Caco-2 (cell line): ENCODE measurements at regions not wholly inside any gene's neighbourhood (a gene's known extent, or its start where the extent isn't known, plus 50 kb on each side); places are given as distances from the start of the nearest gene placed in this dataset.

ENCODE experiments used
- BruUV-seq: library from RNA; stranded (reverse); fragments of 400-500 nt; replicated peaks from 2 replicates; lab custom pipeline; 2021; lab: Mats Ljungman, UMichigan
- CTCF ChIA-PET: fragments of 300-600 bp; sonication (Branson Sonifier 250); formaldehyde crosslinking; loops from one replicate; lab custom pipeline; 2022; ENCODE audit warnings: antibody characterized with exemption; lab: Charles Lee
- POLR2A ChIA-PET: fragments of 300-600 bp; sonication (Branson Sonifier 250); formaldehyde crosslinking; loops from one replicate; lab custom pipeline; 2022; ENCODE audit warnings: antibody characterized with exemption; lab: Charles Lee
- DNase-seq, 2 experiments: peaks; one replicate each; pipeline versions ENCODE4 v3.0.0 to v3.0.0-alpha.2; 2020 to 2022
- H3K27me3 ChIP-seq: replicated peaks from 2 replicates; pipeline ENCODE4 v1.6.0; 2011; ENCODE audit warnings: low read length; ENCODE audit not compliant: control insufficient read depth, insufficient read depth
- H3K36me3 ChIP-seq: 2 replicates; pipeline ENCODE4 v1.5.1; 2011; ENCODE audit warnings: low read length; ENCODE audit not compliant: control insufficient read depth, insufficient read depth
- H3K4me1 ChIP-seq: fragments of 250-450 bp; sonication (Bioruptor Pico); 2 replicates; pipeline ENCODE4 v1.5.1; 2020; ENCODE audit warnings: mild to moderate bottlenecking
- H3K4me3 ChIP-seq: 2 replicates; pipeline ENCODE4 v1.5.1; 2011; ENCODE audit warnings: low read depth, mild to moderate bottlenecking, control low read depth, low read length
- H3K9me3 ChIP-seq: fragments of 250-450 bp; sonication (Bioruptor Pico); 2 replicates; pipeline ENCODE4 v1.5.1; 2020; ENCODE audit warnings: mild to moderate bottlenecking, moderate library complexity
- H3K27ac Mint-ChIP-seq: one replicate; pipeline ENCODE4 v1.8.0; 2022; ENCODE audit warnings: mixed read lengths; ENCODE audit not compliant: unreplicated experiment
- H3K27me3 Mint-ChIP-seq: one replicate; pipeline ENCODE4 v1.8.0; 2022; ENCODE audit warnings: mixed read lengths; ENCODE audit not compliant: insufficient read depth, unreplicated experiment
- H3K36me3 Mint-ChIP-seq: one replicate; pipeline ENCODE4 v1.8.0; 2022; ENCODE audit warnings: mild to moderate bottlenecking, mixed read lengths; ENCODE audit not compliant: insufficient read depth, unreplicated experiment
- H3K4me1 Mint-ChIP-seq: one replicate; pipeline ENCODE4 v1.8.0; 2022; ENCODE audit warnings: low read depth, mixed read lengths; ENCODE audit not compliant: unreplicated experiment
- H3K4me3 Mint-ChIP-seq: one replicate; pipeline ENCODE4 v1.8.0; 2022; ENCODE audit warnings: mild to moderate bottlenecking, moderate library complexity, mixed read lengths; ENCODE audit not compliant: unreplicated experiment
- H3K9me3 Mint-ChIP-seq: one replicate; pipeline ENCODE4 v1.8.0; 2022; ENCODE audit warnings: mixed read lengths; ENCODE audit not compliant: unreplicated experiment
- intact Hi-C: fragments of 100-400 bp; cut with micrococcal nuclease; formaldehyde crosslinking; loops from one replicate; pipeline ENCODE4 v1.10.0; 2022; ENCODE audit not compliant: unreplicated experiment
- TF ChIP-seq, protein P1 (sequence below), 2 experiments: fragments of 200-600 bp in 1 of 2; IDR thresholded peaks; 1 replicate in 1 of 2; 2 replicates in 1 of 2; pipeline versions ENCODE4 v1.5.1 to v1.8.0; 2011 to 2022; ENCODE audit warnings: antibody characterized with exemption in 1 of 2, control low read depth in 1 of 2, inconsistent platforms in 1 of 2, low read depth in 1 of 2, low read length in 1 of 2, mild to moderate bottlenecking in 1 of 2, moderate library complexity in 1 of 2; ENCODE audit not compliant: insufficient read depth in 1 of 2, severe bottlenecking in 1 of 2, unreplicated experiment in 1 of 2

DNA sequence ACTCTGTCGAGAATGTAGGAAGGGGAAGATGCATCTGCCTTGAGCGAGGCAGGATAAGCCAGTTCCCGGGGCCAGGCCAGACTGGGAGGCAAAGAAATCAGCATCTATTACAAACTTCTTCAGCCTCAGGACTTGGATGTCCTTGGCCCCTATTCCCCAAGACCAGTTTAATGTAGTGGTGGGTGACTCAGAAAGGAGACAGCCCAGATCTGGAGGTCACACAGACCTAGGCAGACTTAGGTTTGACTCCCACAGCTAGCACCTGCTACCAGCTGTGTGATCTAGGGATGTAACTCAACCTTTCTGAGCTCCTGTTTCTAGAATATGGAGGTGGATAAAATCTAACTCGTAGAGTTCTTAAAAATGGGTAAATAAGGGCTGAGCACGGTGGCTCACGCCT, 409.5 kb upstream of the PROK2 start:
- Histone ChIP-seq H3K4me1 (no peaks in the 10 kb centered on the region), H3K36me3 (no peaks in the 10 kb centered on the region), H3K9me3 (peaks cover 3% of the 10 kb centered on the region; the same call in 1 of the 2 replicates), H3K27me3 (no peaks in the 10 kb centered on the region), H3K4me3 (no peak overlapping the region)
- no peaks in the 10 kb centered on the region for H3K9me3 Mint-ChIP-seq
- POLR2A ChIA-PET = no interaction called here
- no peak overlapping the region for H3K4me3 Mint-ChIP-seq
- TF ChIP-seq, protein P1, sequence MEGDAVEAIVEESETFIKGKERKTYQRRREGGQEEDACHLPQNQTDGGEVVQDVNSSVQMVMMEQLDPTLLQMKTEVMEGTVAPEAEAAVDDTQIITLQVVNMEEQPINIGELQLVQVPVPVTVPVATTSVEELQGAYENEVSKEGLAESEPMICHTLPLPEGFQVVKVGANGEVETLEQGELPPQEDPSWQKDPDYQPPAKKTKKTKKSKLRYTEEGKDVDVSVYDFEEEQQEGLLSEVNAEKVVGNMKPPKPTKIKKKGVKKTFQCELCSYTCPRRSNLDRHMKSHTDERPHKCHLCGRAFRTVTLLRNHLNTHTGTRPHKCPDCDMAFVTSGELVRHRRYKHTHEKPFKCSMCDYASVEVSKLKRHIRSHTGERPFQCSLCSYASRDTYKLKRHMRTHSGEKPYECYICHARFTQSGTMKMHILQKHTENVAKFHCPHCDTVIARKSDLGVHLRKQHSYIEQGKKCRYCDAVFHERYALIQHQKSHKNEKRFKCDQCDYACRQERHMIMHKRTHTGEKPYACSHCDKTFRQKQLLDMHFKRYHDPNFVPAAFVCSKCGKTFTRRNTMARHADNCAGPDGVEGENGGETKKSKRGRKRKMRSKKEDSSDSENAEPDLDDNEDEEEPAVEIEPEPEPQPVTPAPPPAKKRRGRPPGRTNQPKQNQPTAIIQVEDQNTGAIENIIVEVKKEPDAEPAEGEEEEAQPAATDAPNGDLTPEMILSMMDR (IDR thresholded peaks at IDR 0.05; ENCODE audit: insufficient read depth in 1 of 2, low read depth in 1 of 2, low read length in 1 of 2, severe bottlenecking in 1 of 2, unreplicated experiment in 1 of 2) = no peak
- H3K36me3 Mint-ChIP-seq = no peaks in the 10 kb centered on the region
- H3K27ac Mint-ChIP-seq = no peak overlapping the region
- peaks cover 3% of the 10 kb centered on the region for H3K27me3 Mint-ChIP-seq
- no TSS peak for BruUV-seq
- no peak for DNase-seq
- intact Hi-C loops = no loop called here
- H3K4me1 Mint-ChIP-seq = no peaks in the 10 kb centered on the region
- CTCF ChIA-PET = no interaction called here

DNA sequence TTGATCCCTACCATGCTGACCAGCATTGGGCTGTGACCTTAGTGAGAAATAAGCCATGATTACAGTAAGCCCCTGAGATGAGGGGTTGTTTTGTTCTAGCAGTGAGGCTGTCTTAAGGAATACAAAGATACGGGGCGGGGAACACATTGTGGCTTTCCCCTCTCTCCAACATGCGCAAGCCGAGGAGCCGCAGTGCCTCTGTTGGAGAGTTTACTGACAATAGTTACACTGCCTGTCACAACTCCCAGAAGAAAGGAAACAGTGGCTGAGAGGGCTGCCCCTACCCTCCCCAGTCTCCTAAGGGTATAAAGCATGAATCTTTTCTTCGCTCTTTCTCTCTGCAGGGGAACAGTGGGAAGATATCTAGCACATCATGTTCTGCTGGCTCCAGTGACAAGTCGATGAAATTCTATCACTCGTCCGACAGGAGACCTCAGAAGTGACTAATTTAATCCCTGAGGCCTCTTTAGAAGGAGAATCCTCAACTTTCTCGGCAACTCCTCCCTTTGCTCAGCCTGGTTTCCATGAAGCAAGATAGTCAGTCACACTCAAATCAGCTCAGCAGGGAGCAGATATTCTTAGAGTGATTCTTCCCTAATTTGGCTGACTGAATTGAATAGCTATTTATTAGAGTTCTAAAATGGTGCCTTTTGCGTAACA, 409.0 kb upstream of the PROK2 start:
- TF ChIP-seq, protein P1 (IDR thresholded peaks at IDR 0.05; ENCODE audit: insufficient read depth in 1 of 2, low read depth in 1 of 2, low read length in 1 of 2, severe bottlenecking in 1 of 2, unreplicated experiment in 1 of 2) = no peak
- Histone ChIP-seq H3K4me1 (no peaks in the 10 kb centered on the region), H3K36me3 (no peaks in the 10 kb centered on the region), H3K27me3 (no peaks in the 10 kb centered on the region), H3K4me3 (no peak overlapping the region), H3K9me3 (peaks cover 3% of the 10 kb centered on the region; the same call in 1 of the 2 replicates)
- Mint-ChIP-seq H3K9me3 (no peaks in the 10 kb centered on the region), H3K36me3 (no peaks in the 10 kb centered on the region), H3K27ac (no peak overlapping the region), H3K4me3 (no peak overlapping the region), H3K4me1 (no peaks in the 10 kb centered on the region), H3K27me3 (peaks cover 3% of the 10 kb centered on the region)
- ChIA-PET CTCF (no interaction called here), POLR2A (no interaction called here)
- no peak for DNase-seq
- BruUV-seq = no TSS peak
- intact Hi-C loops = no loop called here

DNA sequence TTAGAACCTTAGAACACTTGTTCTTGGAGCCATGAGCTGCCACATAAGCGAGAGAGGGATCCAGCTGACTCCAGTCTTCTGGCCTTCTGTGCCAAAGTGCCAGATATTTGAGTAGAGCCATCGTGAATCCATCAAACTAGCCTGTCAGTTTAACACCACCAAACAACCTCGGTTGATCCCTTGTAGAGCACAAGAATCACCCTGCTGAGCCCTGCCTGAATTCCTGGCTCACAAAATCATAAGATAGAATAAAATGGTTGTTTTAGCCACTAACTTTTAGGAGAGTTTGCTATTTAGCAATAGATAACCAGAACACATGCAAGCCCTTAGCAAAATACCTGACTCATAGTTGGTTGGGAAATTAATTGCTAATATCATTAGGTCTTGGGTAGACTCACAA, 407.6 kb upstream of the PROK2 start:
- no peak overlapping the region for H3K4me3 ChIP-seq
- H3K36me3 Mint-ChIP-seq = no peaks in the 10 kb centered on the region
- no peak overlapping the region for H3K4me3 Mint-ChIP-seq
- no TSS peak for BruUV-seq
- H3K9me3 Mint-ChIP-seq = no peaks in the 10 kb centered on the region
- H3K27me3 Mint-ChIP-seq = peaks cover 3% of the 10 kb centered on the region
- no peaks in the 10 kb centered on the region for H3K27me3 ChIP-seq
- H3K4me1 ChIP-seq = no peaks in the 10 kb centered on the region
- CTCF ChIA-PET = no interaction called here
- intact Hi-C loops = no loop called here
- POLR2A ChIA-PET = no interaction called here
- no peaks in the 10 kb centered on the region for H3K36me3 ChIP-seq
- TF ChIP-seq, protein P1 (IDR thresholded peaks at IDR 0.05; ENCODE audit: insufficient read depth in 1 of 2, low read depth in 1 of 2, low read length in 1 of 2, severe bottlenecking in 1 of 2, unreplicated experiment in 1 of 2) = no peak
- no peak for DNase-seq
- H3K4me1 Mint-ChIP-seq = no peaks in the 10 kb centered on the region
- H3K27ac Mint-ChIP-seq = no peak overlapping the region
- peaks cover 3% of the 10 kb centered on the region; the same call in 1 of the 2 replicates for H3K9me3 ChIP-seq
